ENCODE measurements at regions not wholly inside any gene's neighbourhood (a gene's known extent, or its start where the extent isn't known, plus 50 kb on each side); places are given as distances from the start of the nearest gene placed in this dataset.
"Not testable (repeated sequence)": the region's sequence is repeated elsewhere in the genome, so short reads cannot be mapped to it uniquely, and the experiment has no call there.

- no peak for DNase-seq
Observed at GRCh38 chr3:159047361-159047760, 245.5 kb downstream of the MFSD1 start.

- not testable (repeated sequence) for DNase-seq
Observed at GRCh38 chr3:159052494-159052893, 250.6 kb downstream of the MFSD1 start.

- DNase-seq: no peak
Observed at GRCh38 chr3:159057621-159058020, 255.8 kb downstream of the MFSD1 start.

DNA sequence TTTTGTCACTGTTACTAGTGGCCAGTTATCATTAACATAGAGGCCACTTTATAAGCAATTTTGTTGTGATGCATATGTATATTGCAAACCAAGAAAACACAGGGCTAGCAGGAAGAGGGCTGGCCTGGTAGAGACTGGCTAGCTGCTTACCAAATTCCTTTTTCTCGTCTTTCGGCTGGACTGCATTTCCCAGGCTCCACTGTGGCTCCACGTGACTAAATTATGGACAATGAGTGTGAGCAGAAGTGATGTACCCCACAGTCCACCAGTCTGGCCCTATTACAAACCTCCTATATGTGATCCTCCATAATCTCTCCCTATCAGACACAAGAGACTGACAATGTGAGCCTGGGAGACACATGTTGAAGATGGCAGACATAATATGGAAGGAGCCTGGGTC is 257.0 kb downstream of the MFSD1 start:
- no peak for DNase-seq

GRCh38 chr3:159059395-159059794 is 257.5 kb downstream of the MFSD1 start:
- DNase-seq: no peak

DNA sequence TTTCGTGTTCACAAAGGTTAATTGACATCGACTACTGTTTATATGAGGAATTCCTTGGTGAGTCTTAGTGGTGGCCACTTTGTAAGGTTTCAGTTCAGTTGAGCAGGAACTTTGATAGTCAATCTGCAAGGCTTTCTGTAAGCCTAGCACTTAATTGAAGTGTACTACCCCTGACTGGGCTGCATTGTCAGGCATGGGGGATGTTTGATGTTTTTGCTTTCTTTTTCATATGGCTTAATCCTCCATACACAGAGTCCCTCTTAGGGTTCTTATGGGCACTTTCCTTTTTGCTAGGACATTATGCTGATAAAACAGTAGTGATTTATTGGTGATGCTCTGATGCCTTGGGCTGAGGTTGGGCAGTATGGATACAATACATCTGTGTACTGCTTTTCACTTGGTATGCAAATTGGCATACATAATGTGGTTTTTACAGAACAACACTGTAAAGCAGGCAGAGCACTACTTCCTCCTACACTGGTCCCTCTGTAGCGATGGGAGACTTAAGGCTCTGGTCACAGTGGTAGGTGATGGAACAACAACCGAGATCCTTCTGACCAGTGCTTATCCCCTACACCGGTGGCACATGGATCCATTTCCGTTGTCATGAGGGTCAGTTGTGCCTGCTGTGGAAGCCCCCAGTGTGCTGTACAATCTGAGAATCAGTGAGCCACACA is 261.0 kb downstream of the MFSD1 start:
- no peak for DNase-seq

GRCh38 chr3:159069091-159069490 is 267.2 kb downstream of the MFSD1 start, which contains the start of gene IQCJ:
IQCJ (plus strand) TSS chr3:159069319.
- DNase-seq: no peak

- DNase-seq: no peak
Observed at GRCh38 chr3:159069866-159070425, 268.1 kb downstream of the MFSD1 start.

DNA sequence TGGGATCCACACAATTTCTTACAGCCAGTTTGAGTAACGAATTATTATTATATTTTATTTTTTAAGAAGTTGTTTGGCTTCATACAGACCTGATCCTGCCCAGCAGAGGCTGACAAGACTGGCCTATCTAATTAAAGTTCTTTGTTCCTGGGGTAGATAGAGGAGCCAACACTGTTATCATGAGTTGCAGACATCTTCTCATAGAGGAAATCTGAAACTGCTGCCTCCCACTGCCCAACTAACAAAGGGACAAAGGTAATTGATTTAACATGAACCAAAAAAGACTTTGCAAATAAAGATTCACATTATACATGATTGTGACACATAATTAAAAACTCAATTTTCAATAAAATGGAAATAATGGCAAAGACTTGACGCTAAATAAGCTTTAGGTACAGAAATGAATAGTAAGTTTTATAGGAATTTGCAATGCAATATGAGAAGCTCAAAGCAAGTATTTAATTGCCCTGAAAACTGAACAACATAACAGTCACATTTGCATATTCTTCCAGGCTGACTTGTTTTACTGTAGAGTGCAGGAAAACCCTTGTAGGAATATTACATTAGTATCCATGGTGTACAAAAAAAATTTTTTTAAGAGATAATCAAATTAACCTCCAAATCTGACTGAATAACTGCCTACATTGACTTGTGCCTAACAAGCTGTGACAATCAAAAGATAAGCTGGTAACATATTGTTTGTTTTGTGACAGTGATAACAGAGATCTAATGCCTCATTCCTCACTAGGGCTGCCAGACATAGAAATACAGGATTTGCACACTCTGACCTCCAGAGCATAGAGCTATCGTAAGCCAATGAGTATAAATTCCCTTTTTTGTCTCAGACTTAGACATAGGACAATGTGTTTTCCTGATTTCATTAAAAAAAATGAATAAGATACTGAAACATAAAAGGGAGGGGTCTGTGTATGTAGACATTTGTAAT is 273.2 kb downstream of the MFSD1 start:
- no peak for DNase-seq

DNA sequence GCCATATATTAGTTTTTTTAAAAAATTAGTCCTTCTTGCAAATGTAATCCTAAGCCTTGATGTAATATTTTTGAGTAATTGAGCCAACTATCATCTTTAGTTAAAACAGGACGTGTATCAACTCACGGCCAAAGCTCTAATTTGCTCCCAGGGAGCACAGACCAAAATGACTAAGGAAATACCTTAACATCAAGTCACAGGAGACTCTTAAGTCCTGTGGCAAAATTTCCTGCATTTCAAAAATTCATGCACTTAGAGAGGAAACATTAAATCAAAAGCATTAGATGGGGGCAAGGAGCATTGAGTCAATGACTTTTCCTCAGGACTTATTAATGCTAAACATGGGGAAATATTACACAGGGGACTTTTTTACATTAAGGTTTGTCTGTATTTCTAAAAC is 276.0 kb downstream of the MFSD1 start:
- peak; percentile 89 for DNase-seq

GRCh38 chr3:159080256-159080655 is 278.4 kb downstream of the MFSD1 start:
- DNase-seq: no peak

GRCh38 chr3:159080821-159081220 is 279.0 kb downstream of the MFSD1 start:
- DNase-seq: no peak

- DNase-seq: peak; percentile 37
Observed at GRCh38 chr3:159082519-159082918, 280.7 kb downstream of the MFSD1 start.

- DNase-seq: peak; percentile 13
Observed at GRCh38 chr3:159091936-159092335, 290.1 kb downstream of the MFSD1 start.

GRCh38 chr3:159102001-159102400 is 300.1 kb downstream of the MFSD1 start:
- DNase-seq: no peak

- no peak for DNase-seq
Observed at GRCh38 chr3:159112724-159113123, 310.9 kb downstream of the MFSD1 start.

DNA sequence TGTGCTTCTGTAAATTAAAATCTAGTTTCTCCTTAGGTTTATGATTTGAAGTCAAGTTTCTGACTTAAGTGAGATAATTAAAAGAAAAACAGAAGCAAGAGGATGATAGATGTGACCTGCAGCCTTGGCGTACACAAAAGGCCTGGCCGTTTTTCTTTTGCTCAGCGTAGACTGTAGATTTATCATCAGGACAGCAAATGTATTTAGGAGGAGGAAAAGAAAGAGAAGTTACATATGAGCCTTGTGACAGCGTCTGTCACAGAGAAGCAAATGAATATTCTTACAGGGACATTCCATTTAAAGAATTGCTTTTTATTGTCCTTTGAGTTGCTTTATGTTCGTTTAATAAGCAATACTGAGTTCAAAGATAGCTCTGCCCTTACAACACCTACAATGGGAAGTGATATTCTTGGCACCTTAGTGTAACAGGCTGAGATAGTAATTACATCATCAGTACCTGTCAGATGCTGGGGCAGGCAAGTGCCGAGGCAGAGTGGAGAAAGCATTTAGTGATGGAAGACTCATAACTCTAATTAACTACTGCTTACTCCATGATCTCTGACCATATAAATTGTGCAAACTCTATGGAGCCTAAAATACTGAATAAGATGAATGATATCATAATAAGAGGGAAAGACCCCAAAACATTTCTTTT is 311.5 kb downstream of the MFSD1 start:
- no peak for DNase-seq

DNA sequence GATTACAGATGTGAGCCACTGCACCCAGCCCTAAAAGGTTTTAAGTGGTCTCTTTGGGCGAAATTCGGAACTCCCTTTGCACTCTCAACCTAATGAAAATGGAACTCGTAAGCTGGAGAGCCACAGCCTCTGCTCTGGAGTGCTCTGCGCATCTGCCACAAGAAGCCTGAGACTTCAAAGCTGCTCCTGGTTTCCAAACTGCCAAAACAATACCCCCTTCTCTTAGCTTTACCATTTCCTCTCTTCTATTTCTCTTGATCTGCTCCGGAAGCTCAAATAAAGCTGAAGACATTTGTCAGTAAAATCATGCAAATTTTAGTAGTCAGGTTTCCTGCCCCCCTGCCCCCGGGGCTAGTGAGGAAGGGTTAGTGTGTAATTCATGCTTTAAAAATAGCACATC is 312.7 kb downstream of the MFSD1 start:
- DNase-seq: peak; percentile 13

DNA sequence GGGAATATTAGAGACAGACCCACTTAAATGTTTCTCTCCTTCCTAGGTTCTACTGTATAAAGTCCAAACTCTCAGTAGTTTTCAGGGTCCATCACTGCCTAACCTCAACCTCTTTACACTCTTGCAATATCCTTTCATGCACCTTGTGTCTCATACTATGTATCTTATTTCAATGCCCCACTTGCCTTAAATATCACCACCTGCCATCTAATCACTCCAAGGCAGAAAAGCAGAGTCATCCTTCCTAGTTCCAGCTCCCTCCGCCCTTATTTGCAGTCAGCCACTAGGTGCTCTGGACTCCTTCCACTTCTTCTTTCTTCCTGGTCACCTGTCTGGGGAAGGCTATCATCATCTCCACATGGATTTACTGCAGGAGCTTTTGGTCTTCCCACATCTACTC is 322.0 kb downstream of the MFSD1 start:
- DNase-seq: no peak

GRCh38 chr3:159126261-159127020 is 324.6 kb downstream of the MFSD1 start:
- no peak for DNase-seq

DNA sequence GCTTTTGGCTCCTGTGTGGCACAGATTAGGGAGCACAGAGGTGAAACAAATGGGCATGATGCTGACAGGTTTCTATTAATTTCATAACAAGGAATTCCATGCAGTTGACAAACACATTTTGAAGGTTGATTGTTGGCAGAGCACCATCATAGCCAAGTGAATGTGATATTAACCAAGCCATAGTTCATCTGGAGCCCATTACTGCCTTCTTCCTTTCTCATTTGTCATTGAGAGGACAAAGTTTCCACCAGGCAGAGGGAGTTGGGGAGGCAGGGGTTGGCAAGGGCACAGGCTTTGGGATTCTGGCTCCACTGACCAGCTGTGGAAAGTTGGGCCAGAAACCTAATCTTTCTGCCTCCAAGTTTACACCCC is 325.2 kb downstream of the MFSD1 start:
- no peak for DNase-seq

DNA sequence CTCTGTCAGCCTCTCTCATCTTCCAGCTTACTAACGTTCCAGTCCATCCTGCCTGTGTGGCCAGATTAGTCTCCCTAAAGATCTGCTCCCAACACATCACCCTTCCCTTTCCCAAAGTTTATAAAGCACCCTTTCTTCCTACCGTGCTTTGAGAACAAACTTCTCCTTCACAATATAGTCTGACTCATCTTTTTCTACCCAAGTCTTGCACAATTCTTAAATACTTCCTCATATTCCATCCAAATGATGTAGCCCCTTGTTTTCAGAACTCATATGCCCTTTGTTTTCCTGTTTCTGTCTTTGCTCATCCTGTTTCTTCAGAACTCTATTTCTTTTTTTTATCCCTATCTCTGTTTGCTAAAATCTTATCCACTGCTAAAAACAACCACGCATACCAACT is 326.8 kb downstream of the MFSD1 start:
- DNase-seq: peak; percentile 43

Measured in dermis blood vessel endothelial cell (primary cell).